HCT116 (cell line): ENCODE measurements at regions not wholly inside any gene's neighbourhood (a gene's known extent, or its start where the extent isn't known, plus 50 kb on each side); places are given as distances from the start of the nearest gene placed in this dataset.

Experiments used
- ATAC-seq: fragments of 200-7000 bp; cut with Tn5 transposase; 2 replicates; pipeline ENCODE4 v1.9.1; 2020; ENCODE audit warnings: mild to moderate bottlenecking, moderate library complexity
- BruUV-seq: library from RNA; stranded (reverse); fragments of 400-500 nt; replicated peaks from 2 replicates; lab custom pipeline; 2021; lab: Mats Ljungman, UMichigan
- CTCF ChIA-PET: fragments of 300-600 bp; sonication (Branson Sonifier 250); formaldehyde crosslinking; loops from one replicate; lab custom pipeline; 2021; ENCODE audit warnings: antibody characterized with exemption; lab: Charles Lee
- POLR2A ChIA-PET: fragments of 300-600, 350-600 bp; sonication (Branson Sonifier 250); formaldehyde crosslinking; loops from one replicate; lab custom pipeline; 2021; ENCODE audit warnings: antibody characterized with exemption; lab: Charles Lee
- RAD21 ChIA-PET, 2 experiments: fragments of 300-600 bp; sonication (Branson Sonifier 250); formaldehyde crosslinking; loops; one replicate each; lab custom pipeline; 2023; ENCODE audit warnings: low total read pairs in 2 of 2; ENCODE audit not compliant: uncharacterized antibody in 2 of 2, unreplicated experiment in 2 of 2, low non-redundant PET in 1 of 2; lab: Charles Lee
- DNase-seq: peaks from one replicate; pipeline ENCODE4 v3.0.0-alpha.2; 2010; ENCODE audit warnings: low read depth, low spot score
- H2AFZ ChIP-seq: fragments of 200-600 bp; shearing (Covaris generic), sonication (generic); 2 replicates; pipeline ENCODE4 v1.6.1; 2017; ENCODE audit warnings: low read depth, mixed run types, mixed read lengths, antibody characterized with exemption, low read length; ENCODE audit not compliant: poor library complexity, severe bottlenecking
- H3K27ac ChIP-seq: 2 replicates; pipeline ENCODE4 v1.5.1; 2012; ENCODE audit warnings: low read depth, low read length
- H3K27me3 ChIP-seq: fragments of 200-600 bp; sonication (generic); 2 replicates; pipeline ENCODE4 v1.6.1; 2016; ENCODE audit warnings: mixed run types, low read length, mixed read lengths; ENCODE audit not compliant: insufficient read depth
- H3K36me3 ChIP-seq, 2 experiments: fragments of 200-500 bp in 1 of 2; fragments of 200-600 bp in 1 of 2; sonication (Bioruptor generic) in 1 of 2; sonication (generic) in 1 of 2; 2 replicates each; pipeline versions ENCODE4 v1.5.1 to v1.6.1; 2014 to 2016; ENCODE audit warnings: low read length in 2 of 2, inconsistent platforms in 1 of 2, mixed read lengths in 1 of 2, mixed run types in 1 of 2; ENCODE audit not compliant: insufficient read depth in 2 of 2, control insufficient read depth in 1 of 2
- H3K4me1 ChIP-seq, 2 experiments: fragments of 200-600 bp in 1 of 2; sonication (generic) in 1 of 2; 2 replicates each; pipeline versions ENCODE4 v1.5.1 to v1.6.1; 2012 to 2017; ENCODE audit warnings: low read length in 2 of 2, inconsistent platforms in 1 of 2, mild to moderate bottlenecking in 1 of 2, mixed read lengths in 1 of 2, mixed run types in 1 of 2, moderate library complexity in 1 of 2; ENCODE audit not compliant: insufficient read depth in 2 of 2, control insufficient read depth in 1 of 2
- H3K4me2 ChIP-seq: fragments of 200-600 bp; sonication (generic); 2 replicates; pipeline ENCODE4 v1.6.1; 2017; ENCODE audit warnings: mixed run types, low read length, mixed read lengths
- H3K4me3 ChIP-seq, 2 experiments: fragments of 200-600 bp in 1 of 2; sonication (generic) in 1 of 2; replicated peaks in 1 of 2; 2 replicates each; pipeline ENCODE4 v1.5.1; 2011 to 2016; ENCODE audit warnings: low read length in 2 of 2, control low read depth in 1 of 2, low read depth in 1 of 2, mild to moderate bottlenecking in 1 of 2, mixed read lengths in 1 of 2, mixed run types in 1 of 2
- H3K79me2 ChIP-seq: fragments of 200-600 bp; sonication (generic); 2 replicates; pipeline ENCODE4 v1.6.1; 2017; ENCODE audit warnings: mild to moderate bottlenecking, mixed run types, low read length, moderate library complexity, mixed read lengths; ENCODE audit not compliant: insufficient read depth
- H3K9ac ChIP-seq: fragments of 200-600 bp; sonication (generic); 2 replicates; pipeline ENCODE4 v1.6.1; 2016; ENCODE audit warnings: low read length, mixed read lengths
- H3K9me2 ChIP-seq: fragments of 200-600 bp; sonication (generic), shearing (Covaris generic); 2 replicates; pipeline ENCODE4 v1.6.1; 2017; ENCODE audit warnings: mixed run types, mild to moderate bottlenecking, moderate library complexity; ENCODE audit not compliant: insufficient read depth
- H3K9me3 ChIP-seq, 2 experiments: fragments of 200-500 bp in 1 of 2; fragments of 200-600 bp in 1 of 2; sonication (Bioruptor generic) in 1 of 2; sonication (generic) in 1 of 2; 2 replicates each; pipeline ENCODE4 v1.6.1; 2014 to 2017; ENCODE audit warnings: low read length in 2 of 2, mixed read lengths in 2 of 2, inconsistent platforms in 1 of 2, low read depth in 1 of 2, mild to moderate bottlenecking in 1 of 2, mixed run types in 1 of 2, moderate library complexity in 1 of 2; ENCODE audit not compliant: control insufficient read depth in 1 of 2, insufficient read depth in 1 of 2
- H4K20me1 ChIP-seq: fragments of 200-600 bp; sonication (generic), shearing (Covaris generic); 2 replicates; pipeline ENCODE4 v1.6.1; 2017; ENCODE audit warnings: mixed run types, mild to moderate bottlenecking, moderate library complexity; ENCODE audit not compliant: insufficient read depth
- CBX3 ChIP-seq: IDR thresholded peaks from 2 replicates; pipeline ENCODE4 v1.6.1; 2012; ENCODE audit warnings: low read depth
- CEBPB ChIP-seq: IDR thresholded peaks from 2 replicates; pipeline ENCODE4 v1.6.1; 2012; ENCODE audit warnings: low read depth
- EGR1 ChIP-seq: IDR thresholded peaks from 2 replicates; pipeline ENCODE4 v1.6.1; 2012; ENCODE audit warnings: low read depth
- ELF1 ChIP-seq: IDR thresholded peaks from 2 replicates; pipeline ENCODE4 v1.6.1; 2012; ENCODE audit warnings: low read depth, borderline replicate concordance
- EZH2 ChIP-seq: fragments of 200-600 bp; sonication (generic); IDR thresholded peaks from 2 replicates; pipeline ENCODE4 v1.6.1; 2017; ENCODE audit warnings: antibody characterized with exemption, mixed run types
- EZH2phosphoT487 ChIP-seq: fragments of 200-600 bp; IDR thresholded peaks from 2 replicates; pipeline ENCODE4 v1.6.1; 2018; ENCODE audit warnings: antibody characterized with exemption, borderline replicate concordance
- FOSL1 ChIP-seq: IDR thresholded peaks from 2 replicates; pipeline ENCODE4 v1.6.1; 2012; ENCODE audit warnings: low read depth
- POLR2AphosphoS5 ChIP-seq: IDR thresholded peaks from 2 replicates; pipeline ENCODE4 v1.6.1; 2011; ENCODE audit warnings: mild to moderate bottlenecking, low read depth, low read length, moderate library complexity
- SP1 ChIP-seq: IDR thresholded peaks from 2 replicates; pipeline ENCODE4 v1.6.1; 2012; ENCODE audit warnings: low read depth
- SRF ChIP-seq: IDR thresholded peaks from 2 replicates; pipeline ENCODE4 v1.6.1; 2012; ENCODE audit warnings: low read depth
- TCF7L2 ChIP-seq: IDR thresholded peaks from 2 replicates; pipeline ENCODE4 v1.7.0; 2011; ENCODE audit warnings: borderline replicate concordance, inconsistent platforms; ENCODE audit not compliant: insufficient read depth, insufficient read length; ENCODE audit errors: extremely low read depth
- ZFX ChIP-seq: fragments of 450-650 bp; IDR thresholded peaks from 2 replicates; pipeline ENCODE4 v1.6.1; 2017
- ZNF274 ChIP-seq: fragments of 200-500 bp; sonication (Bioruptor generic); IDR thresholded peaks from 2 replicates; pipeline ENCODE4 v1.6.1; 2014; ENCODE audit warnings: mild to moderate bottlenecking, low read depth, low read length, inconsistent platforms
- intact Hi-C: fragments of 100-400 bp; cut with micrococcal nuclease; formaldehyde crosslinking; loops from 2 replicates; pipeline ENCODE4 v1.10.0; 2022
- TF ChIP-seq, protein P1 (sequence below): IDR thresholded peaks from 2 replicates; pipeline ENCODE4 v1.6.1; 2012
- TF ChIP-seq, protein P2 (sequence below): IDR thresholded peaks from 2 replicates; pipeline ENCODE4 v1.6.1; 2012
- TF ChIP-seq, protein P3 (sequence below): IDR thresholded peaks from 2 replicates; pipeline ENCODE4 v1.6.1; 2011; ENCODE audit warnings: mild to moderate bottlenecking, low read length, moderate library complexity; ENCODE audit not compliant: insufficient replicate concordance; ENCODE audit errors: extremely low read depth

DNA sequence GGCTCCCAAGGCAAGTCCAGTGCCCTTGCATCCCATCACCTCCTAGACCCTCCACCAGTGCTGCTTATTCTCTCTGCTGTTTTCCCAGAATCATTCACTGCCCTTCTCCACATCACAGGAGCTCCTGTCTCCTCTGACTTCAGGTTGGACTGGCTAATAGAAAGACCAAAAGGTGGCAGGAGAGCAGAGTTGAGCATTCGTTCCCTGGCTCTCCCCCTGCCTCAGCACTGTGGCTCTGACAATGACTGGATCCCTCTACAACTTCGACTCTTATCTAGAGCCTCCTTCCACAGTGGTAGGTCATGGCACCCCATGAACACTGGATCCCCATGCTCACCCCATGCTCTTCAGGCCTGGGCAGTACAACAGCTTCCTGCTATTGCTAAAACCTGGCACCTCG, 243.6 kb downstream of the LRRN1 start:
- RAD21 ChIA-PET = no interaction called here
- TF ChIP-seq SP1 (no peak), TCF7L2 (no peak), CBX3 (no peak), POLR2AphosphoS5 (no peak), ZFX (no peak), ZNF274 (no peak), ELF1 (no peak), CEBPB (no peak), EZH2phosphoT487 (no peak), EZH2 (no peak), EGR1 (no peak), FOSL1 (no peak), SRF (no peak)
- TF ChIP-seq, protein P1, sequence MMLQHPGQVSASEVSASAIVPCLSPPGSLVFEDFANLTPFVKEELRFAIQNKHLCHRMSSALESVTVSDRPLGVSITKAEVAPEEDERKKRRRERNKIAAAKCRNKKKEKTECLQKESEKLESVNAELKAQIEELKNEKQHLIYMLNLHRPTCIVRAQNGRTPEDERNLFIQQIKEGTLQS = no peak
- TF ChIP-seq, protein P2, sequence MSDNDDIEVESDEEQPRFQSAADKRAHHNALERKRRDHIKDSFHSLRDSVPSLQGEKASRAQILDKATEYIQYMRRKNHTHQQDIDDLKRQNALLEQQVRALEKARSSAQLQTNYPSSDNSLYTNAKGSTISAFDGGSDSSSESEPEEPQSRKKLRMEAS = no peak
- TF ChIP-seq, protein P3, sequence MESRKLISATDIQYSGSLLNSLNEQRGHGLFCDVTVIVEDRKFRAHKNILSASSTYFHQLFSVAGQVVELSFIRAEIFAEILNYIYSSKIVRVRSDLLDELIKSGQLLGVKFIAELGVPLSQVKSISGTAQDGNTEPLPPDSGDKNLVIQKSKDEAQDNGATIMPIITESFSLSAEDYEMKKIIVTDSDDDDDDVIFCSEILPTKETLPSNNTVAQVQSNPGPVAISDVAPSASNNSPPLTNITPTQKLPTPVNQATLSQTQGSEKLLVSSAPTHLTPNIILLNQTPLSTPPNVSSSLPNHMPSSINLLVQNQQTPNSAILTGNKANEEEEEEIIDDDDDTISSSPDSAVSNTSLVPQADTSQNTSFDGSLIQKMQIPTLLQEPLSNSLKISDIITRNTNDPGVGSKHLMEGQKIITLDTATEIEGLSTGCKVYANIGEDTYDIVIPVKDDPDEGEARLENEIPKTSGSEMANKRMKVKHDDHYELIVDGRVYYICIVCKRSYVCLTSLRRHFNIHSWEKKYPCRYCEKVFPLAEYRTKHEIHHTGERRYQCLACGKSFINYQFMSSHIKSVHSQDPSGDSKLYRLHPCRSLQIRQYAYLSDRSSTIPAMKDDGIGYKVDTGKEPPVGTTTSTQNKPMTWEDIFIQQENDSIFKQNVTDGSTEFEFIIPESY = no peak
- no peak for ATAC-seq

More for the DNA sequence above, 243.6 kb downstream of the LRRN1 start:
- H3K27me3 ChIP-seq = no peaks in the 10 kb centered on the region
- H3K79me2 ChIP-seq = no peaks in the 10 kb centered on the region
- BruUV-seq = no TSS peak
- no peaks in the 10 kb centered on the region for H3K4me1 ChIP-seq
- H3K27ac ChIP-seq = no peak overlapping the region
- CTCF ChIA-PET = no interaction called here
- H2AFZ ChIP-seq = no peak overlapping the region
- H3K4me2 ChIP-seq = no peak overlapping the region
- H3K4me3 ChIP-seq = no peak overlapping the region
- POLR2A ChIA-PET = no interaction called here
- H3K9me2 ChIP-seq = no peaks in the 10 kb centered on the region
- intact Hi-C loops = no loop called here
- no peak overlapping the region for H3K9ac ChIP-seq
- no peak for DNase-seq
- no peaks in the 10 kb centered on the region for H4K20me1 ChIP-seq
- no peaks in the 10 kb centered on the region for H3K36me3 ChIP-seq
- no peaks in the 10 kb centered on the region for H3K9me3 ChIP-seq
